ENCODE measurements at regions not wholly inside any gene's neighbourhood (a gene's known extent, or its start where the extent isn't known, plus 50 kb on each side); places are given as distances from the start of the nearest gene placed in this dataset.
A peak's percentile ranks its signal among the peaks of the same experiment; 100 is the strongest.
"Not testable (repeated sequence)": the region's sequence is repeated elsewhere in the genome, so short reads cannot be mapped to it uniquely, and the experiment has no call there.

DNA sequence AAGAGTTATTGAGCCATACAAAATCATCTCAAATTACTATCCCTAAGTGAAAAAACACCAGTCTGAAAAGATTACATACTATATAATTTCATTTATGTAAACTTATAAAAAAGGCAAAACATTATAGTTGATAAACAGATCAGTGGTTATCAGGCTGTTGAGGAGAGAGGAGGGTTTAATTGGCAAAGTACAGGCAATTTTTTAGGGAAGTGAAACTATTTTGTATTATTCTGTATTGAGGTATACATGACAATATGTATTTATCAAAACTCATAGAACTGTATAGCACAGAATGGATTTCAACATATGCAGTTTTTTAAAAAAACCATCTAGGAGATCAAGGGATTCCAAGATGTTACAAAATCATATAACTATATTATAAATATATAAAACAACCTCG is 403.7 kb downstream of the LTN1 start:
- Histone ChIP-seq H3K4me3 (ENCODE audit: insufficient read depth, low read length) (no peak overlapping the region), H4K20me1 (ENCODE audit: insufficient read depth, low read length) (no peaks in the 10 kb centered on the region), H3K79me2 (ENCODE audit: insufficient read depth, low read length) (no peaks in the 10 kb centered on the region), H3K4me2 (ENCODE audit: insufficient read depth, low read length) (no peak overlapping the region), H2AFZ (ENCODE audit: low read length) (no peak overlapping the region), H3K27ac (ENCODE audit: low read depth, low read length) (no peak overlapping the region), H3K27me3 (ENCODE audit: insufficient read depth, low read length) (no peaks in the 10 kb centered on the region), H3K36me3 (ENCODE audit: insufficient read depth, low read length) (no peaks in the 10 kb centered on the region), H3K9me3 (ENCODE audit: low read depth, low read length) (peaks cover 2% of the 10 kb centered on the region), H3K4me1 (ENCODE audit: insufficient read depth, low read length) (peaks cover 13% of the 10 kb centered on the region)
- no peak for DNase-seq (ENCODE audit: insufficient read length, low spot score, missing footprints)
- TF ChIP-seq, protein P1, sequence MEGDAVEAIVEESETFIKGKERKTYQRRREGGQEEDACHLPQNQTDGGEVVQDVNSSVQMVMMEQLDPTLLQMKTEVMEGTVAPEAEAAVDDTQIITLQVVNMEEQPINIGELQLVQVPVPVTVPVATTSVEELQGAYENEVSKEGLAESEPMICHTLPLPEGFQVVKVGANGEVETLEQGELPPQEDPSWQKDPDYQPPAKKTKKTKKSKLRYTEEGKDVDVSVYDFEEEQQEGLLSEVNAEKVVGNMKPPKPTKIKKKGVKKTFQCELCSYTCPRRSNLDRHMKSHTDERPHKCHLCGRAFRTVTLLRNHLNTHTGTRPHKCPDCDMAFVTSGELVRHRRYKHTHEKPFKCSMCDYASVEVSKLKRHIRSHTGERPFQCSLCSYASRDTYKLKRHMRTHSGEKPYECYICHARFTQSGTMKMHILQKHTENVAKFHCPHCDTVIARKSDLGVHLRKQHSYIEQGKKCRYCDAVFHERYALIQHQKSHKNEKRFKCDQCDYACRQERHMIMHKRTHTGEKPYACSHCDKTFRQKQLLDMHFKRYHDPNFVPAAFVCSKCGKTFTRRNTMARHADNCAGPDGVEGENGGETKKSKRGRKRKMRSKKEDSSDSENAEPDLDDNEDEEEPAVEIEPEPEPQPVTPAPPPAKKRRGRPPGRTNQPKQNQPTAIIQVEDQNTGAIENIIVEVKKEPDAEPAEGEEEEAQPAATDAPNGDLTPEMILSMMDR (IDR thresholded peaks at IDR 0.05; ENCODE audit: extremely low read depth, low read depth, low read length): no peak

DNA sequence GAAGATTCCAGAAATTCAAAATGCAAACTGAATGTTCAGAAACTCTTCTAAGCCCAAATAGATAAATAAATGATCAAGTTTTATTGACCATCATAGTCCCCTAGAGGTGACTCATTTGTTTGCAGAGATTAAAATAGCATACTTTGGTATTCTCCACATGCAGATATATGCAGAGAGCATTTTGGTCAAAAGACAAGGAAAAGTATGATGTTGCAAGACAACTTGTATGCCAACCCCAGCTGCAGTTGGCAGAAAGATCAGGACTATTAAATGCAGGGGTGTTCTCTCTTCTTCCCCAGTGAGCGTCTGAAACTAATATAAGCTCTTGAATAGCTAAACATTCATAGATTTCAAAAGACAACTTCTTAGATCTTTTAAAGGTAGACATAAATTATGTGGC is 404.9 kb downstream of the LTN1 start:
- Histone ChIP-seq H3K4me3 (ENCODE audit: insufficient read depth, low read length) (no peak overlapping the region), H2AFZ (ENCODE audit: low read length) (no peak overlapping the region), H3K4me2 (ENCODE audit: insufficient read depth, low read length) (no peak overlapping the region), H3K36me3 (ENCODE audit: insufficient read depth, low read length) (no peaks in the 10 kb centered on the region), H3K27ac (ENCODE audit: low read depth, low read length) (no peak overlapping the region), H4K20me1 (ENCODE audit: insufficient read depth, low read length) (no peaks in the 10 kb centered on the region), H3K27me3 (ENCODE audit: insufficient read depth, low read length) (no peaks in the 10 kb centered on the region), H3K79me2 (ENCODE audit: insufficient read depth, low read length) (no peaks in the 10 kb centered on the region), H3K9me3 (ENCODE audit: low read depth, low read length) (peaks cover 2% of the 10 kb centered on the region), H3K4me1 (ENCODE audit: insufficient read depth, low read length) (peaks cover 13% of the 10 kb centered on the region)
- TF ChIP-seq, protein P1 (IDR thresholded peaks at IDR 0.05; ENCODE audit: extremely low read depth, low read depth, low read length): no peak
- no peak for DNase-seq (ENCODE audit: insufficient read length, low spot score, missing footprints)

DNA sequence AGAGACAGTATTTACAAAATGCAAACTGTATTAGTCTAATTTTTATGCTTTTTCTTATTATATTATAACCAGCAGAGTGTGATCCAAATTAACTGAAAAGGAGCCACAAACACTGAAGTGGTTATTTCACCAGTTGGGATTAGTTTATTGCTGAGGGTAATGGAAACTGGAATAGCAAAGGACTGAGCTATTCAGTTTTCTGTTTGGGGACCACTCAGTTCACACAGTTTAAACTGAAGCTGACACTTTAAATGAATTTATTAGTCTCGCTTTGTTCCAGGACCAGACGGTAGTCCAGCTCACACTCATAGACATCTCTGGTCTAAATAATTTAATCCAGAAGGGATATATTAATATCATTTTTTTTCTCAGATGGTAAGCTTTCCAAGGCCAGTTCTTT is 410.7 kb downstream of the LTN1 start:
- H3K4me3 ChIP-seq (ENCODE audit: insufficient read depth, low read length): no peak overlapping the region
- no peak for DNase-seq (ENCODE audit: insufficient read length, low spot score, missing footprints)
- peaks cover 7% of the 10 kb centered on the region for H3K4me1 ChIP-seq (ENCODE audit: insufficient read depth, low read length)
- no peaks in the 10 kb centered on the region for H4K20me1 ChIP-seq (ENCODE audit: insufficient read depth, low read length)
- H3K9me3 ChIP-seq (ENCODE audit: low read depth, low read length): no peaks in the 10 kb centered on the region
- no peaks in the 10 kb centered on the region for H3K27me3 ChIP-seq (ENCODE audit: insufficient read depth, low read length)
- H3K79me2 ChIP-seq (ENCODE audit: insufficient read depth, low read length): no peaks in the 10 kb centered on the region
- TF ChIP-seq, protein P1 (IDR thresholded peaks at IDR 0.05; ENCODE audit: extremely low read depth, low read depth, low read length): no peak
- no peak overlapping the region for H2AFZ ChIP-seq (ENCODE audit: low read length)
- H3K36me3 ChIP-seq (ENCODE audit: insufficient read depth, low read length): no peaks in the 10 kb centered on the region
- no peak overlapping the region for H3K4me2 ChIP-seq (ENCODE audit: insufficient read depth, low read length)
- H3K27ac ChIP-seq (ENCODE audit: low read depth, low read length): no peak overlapping the region

DNA sequence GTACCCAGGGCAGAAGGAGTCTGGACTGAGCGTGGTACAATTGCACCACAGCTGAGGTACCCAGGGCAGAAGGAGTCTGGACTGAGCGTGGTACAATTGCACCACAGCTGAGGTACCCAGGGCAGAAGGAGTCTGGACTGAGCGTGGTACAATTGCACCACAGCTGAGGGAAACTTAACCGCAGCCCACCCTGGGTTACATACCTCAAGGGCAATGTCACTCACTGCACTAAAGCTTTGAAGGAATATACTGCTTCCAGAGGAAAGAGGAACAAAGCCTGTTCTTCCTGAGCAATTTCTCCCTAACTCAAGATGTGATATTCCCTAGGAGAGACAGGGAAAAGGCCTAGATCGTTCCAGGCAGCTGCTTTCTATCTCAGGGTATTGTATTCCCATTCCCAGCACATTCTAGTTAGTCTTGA is 411.4 kb downstream of the LTN1 start:
- not testable (repeated sequence) for H3K27me3 ChIP-seq (ENCODE audit: insufficient read depth, low read length); H3K4me2 ChIP-seq (ENCODE audit: insufficient read depth, low read length); H4K20me1 ChIP-seq (ENCODE audit: insufficient read depth, low read length); H3K9me3 ChIP-seq (ENCODE audit: low read depth, low read length); H3K4me3 ChIP-seq (ENCODE audit: insufficient read depth, low read length); H3K79me2 ChIP-seq (ENCODE audit: insufficient read depth, low read length); H3K27ac ChIP-seq (ENCODE audit: low read depth, low read length); H3K36me3 ChIP-seq (ENCODE audit: insufficient read depth, low read length); H3K4me1 ChIP-seq (ENCODE audit: insufficient read depth, low read length); DNase-seq (ENCODE audit: insufficient read length, low spot score, missing footprints)
- H2AFZ ChIP-seq (ENCODE audit: low read length): peak overlapping the region; percentile 1

Measured in osteoblast (primary cell).